Heart right ventricle (tissue), 16 donors: ENCODE measurements at regions not wholly inside any gene's neighbourhood (a gene's known extent, or its start where the extent isn't known, plus 50 kb on each side); places are given as distances from the start of the nearest gene placed in this dataset.
A peak's percentile ranks its signal among the peaks of the same experiment; 100 is the strongest.

ENCODE experiments used
- ATAC-seq, 8 donors: fragments of 200-7000 bp; cut with Tn5 transposase; one replicate each; pipeline ENCODE4 v1.9.1; 2020; ENCODE audit warnings: mild to moderate bottlenecking in 8 of 8, moderate library complexity in 8 of 8, moderate number of reproducible peaks in 1 of 8
- DNase-seq, 2 donors: peaks; one replicate each; pipeline ENCODE4 v3.0.0-alpha.2; 2020
- H3K27ac ChIP-seq, 10 donors: fragments of 200-600 bp; sonication (generic) in 2 of 10; one replicate each; pipeline versions ENCODE4 v1.5.0 to v1.8.0; 2020 to 2022; ENCODE audit warnings: mild to moderate bottlenecking in 3 of 10
- H3K27me3 ChIP-seq, 7 donors: fragments of 200-600 bp; one replicate each; pipeline ENCODE4 v1.8.0; 2021 to 2022; ENCODE audit warnings: mild to moderate bottlenecking in 2 of 7
- H3K36me3 ChIP-seq, 9 donors: fragments of 200-600 bp; sonication (generic) in 1 of 9; one replicate each; pipeline versions ENCODE4 v1.5.0 to v1.8.0; 2020 to 2022; ENCODE audit warnings: mild to moderate bottlenecking in 2 of 9
- H3K4me1 ChIP-seq, 9 donors: fragments of 200-600 bp; sonication (generic) in 1 of 9; one replicate each; pipeline versions ENCODE4 v1.5.0 to v1.8.0; 2020 to 2022; ENCODE audit warnings: mild to moderate bottlenecking in 4 of 9
- H3K4me3 ChIP-seq, 10 donors: fragments of 200-600 bp; sonication (generic) in 2 of 10; one replicate each; pipeline versions ENCODE4 v1.5.0 to v1.8.0; 2020 to 2022; ENCODE audit warnings: mild to moderate bottlenecking in 7 of 10, moderate library complexity in 2 of 10
- H3K9me3 ChIP-seq, 11 donors: fragments of 200-600 bp in 10 of 11; sonication (generic) in 2 of 11; one replicate each; pipeline versions ENCODE4 v1.5.0 to v1.8.0; 2013 to 2022; ENCODE audit warnings: mild to moderate bottlenecking in 2 of 11, control low read depth in 1 of 11, moderate library complexity in 1 of 11
- WGBS, 2 donors: extraction: QIAGEN DNeasy Blood & Tissue Kit; methylation state at CpG; one replicate each; pipeline ENCODE4 v1.1.7; 2013; ENCODE audit warnings: inconsistent platforms in 1 of 2; 5-methylcytosine and 5-hydroxymethylcytosine counted together
- intact Hi-C, 10 donors: fragments of 100-400 bp; cut with DNase I; formaldehyde crosslinking; loops; one replicate each; pipeline versions ENCODE4 v1.11.1 to v1.14.2; 2022
- TF ChIP-seq, protein P1 (sequence below), 9 donors: fragments of 200-600 bp; sonication (generic) in 2 of 9; IDR thresholded peaks; one replicate each; pipeline versions ENCODE4 v1.5.0 to v1.8.0; 2021 to 2022; ENCODE audit warnings: antibody characterized with exemption in 9 of 9, mild to moderate bottlenecking in 5 of 9, moderate library complexity in 1 of 9
- donor health status: Arrhythmogenic right ventricular cardiomyopathy.
- donor health status: ischemic (EF 13 %, LVEDD 7.1; RV severe dilation, severe dysfunction).
- donor health status: healthy with polysubstance abuse.
- donor health status: DM: no; HTN: yes; CAD: no.
- donor health status: DM: no; HTN: no; CAD: no.
- donor health status: ischemic (EF 25% LVEDD 6.9; RV normal size, moderate dysfunction).
- donor health status: ischemic (EF 25% LVEDD 5.7; RV mildly dilated, moderate dysfunction).
- donor health status: healthy.
- donor health status: DM: yes; HTN: yes; CAD: no.
- donor health status: Ischemic cardiomyopathy.
- donor health status: ischemic (EF 35%, LVEDD 5.7; RV mildly dilated, moderate dysfunction).
- donor health status: nonischemic (EF 11% LVEDD 7.7; RV severe dilation, severe dysfunction).
- donor health status: DM: yes; HTN: yes; CAD: no.
- donor health status: PGD.
- donor health status: ischemic (EF 29% LVEDD 5.4; RV normal size, mild dysfunction).
- donor health status: nonischemic (EF 23%, LVEDD 6.1; RV moderate dilation, normal function).

DNA sequence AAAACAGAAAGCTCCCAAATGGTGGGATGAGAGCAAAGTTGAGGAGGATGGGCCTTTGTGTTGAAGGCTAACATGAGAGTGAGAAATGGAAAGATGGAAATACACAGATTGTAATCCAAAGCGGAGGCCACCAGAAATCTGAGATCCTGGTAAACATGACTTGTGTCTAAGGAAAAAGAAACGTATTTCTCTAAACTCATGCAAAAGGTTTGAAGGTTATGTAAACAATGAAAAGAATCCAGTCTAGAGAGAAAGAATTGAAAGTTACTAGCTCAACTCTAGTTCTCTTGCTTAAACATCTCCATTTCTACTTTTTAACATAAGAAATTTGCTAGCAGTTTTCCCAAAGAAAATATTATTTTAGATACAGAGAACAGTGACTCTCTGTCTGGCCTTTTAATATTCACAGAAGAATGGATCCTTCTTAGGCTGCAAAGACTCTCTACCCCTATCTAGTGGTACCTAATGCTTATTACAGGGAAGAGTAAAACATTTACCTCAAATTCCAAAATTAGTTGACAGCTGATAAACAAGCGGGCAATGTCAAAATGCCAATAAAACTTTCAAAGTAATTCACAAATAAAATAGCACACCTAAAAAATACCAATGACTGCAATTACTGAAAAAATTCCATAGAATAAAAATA lies 75.8 kb upstream of the SOX5 start:
- intact Hi-C loops = no loop called here
- Histone ChIP-seq H3K4me1 (peaks cover 0 to 3% (median 0%) of the 10 kb centered on the region in 9 donors), H3K27ac (no peak overlapping the region), H3K4me3 (no peak overlapping the region), H3K27me3 (no peaks in the 10 kb centered on the region), H3K9me3 (peaks cover 0 to 6% (median 0%) of the 10 kb centered on the region in 11 donors), H3K36me3 (no peaks in the 10 kb centered on the region)
- TF ChIP-seq, protein P1, sequence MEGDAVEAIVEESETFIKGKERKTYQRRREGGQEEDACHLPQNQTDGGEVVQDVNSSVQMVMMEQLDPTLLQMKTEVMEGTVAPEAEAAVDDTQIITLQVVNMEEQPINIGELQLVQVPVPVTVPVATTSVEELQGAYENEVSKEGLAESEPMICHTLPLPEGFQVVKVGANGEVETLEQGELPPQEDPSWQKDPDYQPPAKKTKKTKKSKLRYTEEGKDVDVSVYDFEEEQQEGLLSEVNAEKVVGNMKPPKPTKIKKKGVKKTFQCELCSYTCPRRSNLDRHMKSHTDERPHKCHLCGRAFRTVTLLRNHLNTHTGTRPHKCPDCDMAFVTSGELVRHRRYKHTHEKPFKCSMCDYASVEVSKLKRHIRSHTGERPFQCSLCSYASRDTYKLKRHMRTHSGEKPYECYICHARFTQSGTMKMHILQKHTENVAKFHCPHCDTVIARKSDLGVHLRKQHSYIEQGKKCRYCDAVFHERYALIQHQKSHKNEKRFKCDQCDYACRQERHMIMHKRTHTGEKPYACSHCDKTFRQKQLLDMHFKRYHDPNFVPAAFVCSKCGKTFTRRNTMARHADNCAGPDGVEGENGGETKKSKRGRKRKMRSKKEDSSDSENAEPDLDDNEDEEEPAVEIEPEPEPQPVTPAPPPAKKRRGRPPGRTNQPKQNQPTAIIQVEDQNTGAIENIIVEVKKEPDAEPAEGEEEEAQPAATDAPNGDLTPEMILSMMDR (IDR thresholded peaks at IDR 0.05) = peak in 1 of 9 donors; percentile 32
- 81 to 89% methylated on average over 3 of the region's 3 CpGs for WGBS, 2 donors
- ATAC-seq (no peak), DNase-seq (no peak)

DNA sequence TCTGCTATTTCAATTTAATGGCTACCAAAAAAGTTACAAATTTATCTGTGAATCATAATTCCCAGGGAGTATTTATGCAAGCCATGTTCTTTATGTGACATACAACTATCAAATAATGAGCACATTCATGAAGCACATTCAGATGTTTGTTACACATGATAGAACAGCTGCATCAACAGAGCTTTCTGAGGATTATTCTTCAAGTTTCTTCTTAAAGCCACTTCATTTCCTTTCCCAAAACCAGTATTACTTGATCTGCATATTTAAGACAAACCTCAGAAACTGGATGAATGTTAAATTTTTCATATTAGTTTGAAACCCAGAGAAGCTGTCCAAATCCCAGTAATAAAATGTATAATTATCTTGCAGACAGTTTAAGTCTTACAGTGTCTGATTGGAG lies 73.6 kb upstream of the SOX5 start:
- H3K9me3 ChIP-seq = peaks cover 0 to 6% (median 0%) of the 10 kb centered on the region in 11 donors
- TF ChIP-seq, protein P1 (IDR thresholded peaks at IDR 0.05) = no peak
- no peak overlapping the region for H3K27ac ChIP-seq
- no peaks in the 10 kb centered on the region for H3K27me3 ChIP-seq
- H3K4me1 ChIP-seq = peaks cover 0 to 3% (median 0%) of the 10 kb centered on the region in 9 donors
- intact Hi-C loops = no loop called here
- no peaks in the 10 kb centered on the region for H3K36me3 ChIP-seq
- ATAC-seq (no peak), DNase-seq (no peak)
- no peak overlapping the region for H3K4me3 ChIP-seq

- peaks cover 0 to 3% (median 0%) of the 10 kb centered on the region in 9 donors for H3K4me1 ChIP-seq
- DNase-seq (no peak), ATAC-seq (no peak)
- TF ChIP-seq, protein P1 (IDR thresholded peaks at IDR 0.05) = no peak
- H3K27ac ChIP-seq = no peak overlapping the region
- intact Hi-C loops = no loop called here
- no peaks in the 10 kb centered on the region for H3K27me3 ChIP-seq
- peaks cover 0 to 6% (median 0%) of the 10 kb centered on the region in 11 donors for H3K9me3 ChIP-seq
- no peaks in the 10 kb centered on the region for H3K36me3 ChIP-seq
- WGBS, 2 donors = 86 to 90% methylated on average over 4 of the region's 4 CpGs
- no peak overlapping the region for H3K4me3 ChIP-seq
These were observed 71.7 kb upstream of the SOX5 start for GRCh38 chr12:24021164-24021502.

DNA sequence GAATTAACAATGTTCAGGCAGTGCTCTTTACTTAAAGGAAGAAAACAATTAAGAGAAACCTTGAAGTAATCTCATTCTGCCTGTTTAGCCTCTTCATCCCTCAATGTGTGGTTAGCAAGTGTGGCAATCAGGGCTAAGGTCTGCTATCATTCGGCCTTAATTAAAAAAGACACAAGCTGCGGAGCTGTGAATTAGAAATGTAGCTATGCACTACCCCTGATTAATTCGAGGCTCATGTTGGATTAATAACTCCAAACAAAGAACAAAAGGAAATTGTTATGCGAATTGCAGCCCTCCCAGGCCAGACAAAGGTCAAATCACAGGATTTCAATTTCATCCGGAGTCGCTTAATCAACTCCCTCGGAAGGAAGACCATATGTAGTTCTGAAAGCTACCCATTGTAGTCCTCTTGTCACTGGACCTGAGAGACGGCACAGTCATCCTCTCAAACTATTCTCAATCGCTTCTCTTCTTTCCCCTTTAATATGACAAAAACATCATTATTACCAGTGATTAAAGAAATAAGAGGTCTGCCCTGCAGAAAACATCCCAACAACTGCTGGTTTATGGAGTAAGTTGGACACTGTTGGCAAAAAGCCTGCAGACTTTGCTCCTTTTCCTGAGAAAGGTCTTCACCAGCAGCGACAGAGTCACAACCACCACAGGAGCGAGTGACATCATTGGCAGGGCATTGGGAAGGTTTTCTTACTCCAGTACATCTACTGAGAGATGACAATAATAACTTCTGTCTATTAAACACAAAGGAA lies 71.1 kb upstream of the SOX5 start:
- ATAC-seq = peak in 1 of 8 donors; percentile 57
- no peaks in the 10 kb centered on the region for H3K4me1 ChIP-seq
- TF ChIP-seq, protein P1 (IDR thresholded peaks at IDR 0.05) = no peak
- H3K27ac ChIP-seq = no peak overlapping the region
- H3K4me3 ChIP-seq = no peak overlapping the region
- no peak for DNase-seq
- H3K27me3 ChIP-seq = no peaks in the 10 kb centered on the region
- peaks cover 0 to 2% (median 0%) of the 10 kb centered on the region in 11 donors for H3K9me3 ChIP-seq
- intact Hi-C loops = no loop called here
- 59 to 71% methylated on average over 11 of the region's 11 CpGs for WGBS, 2 donors
- no peaks in the 10 kb centered on the region for H3K36me3 ChIP-seq
